Chondrocyte (in vitro differentiated cells): ENCODE measurements at regions not wholly inside any gene's neighbourhood (a gene's known extent, or its start where the extent isn't known, plus 50 kb on each side); places are given as distances from the start of the nearest gene placed in this dataset.

Source experiments
- DNase-seq: peaks from one replicate; pipeline ENCODE4 v3.0.0; 2021; ENCODE audit warnings: mixed read lengths, low spot score
- H3K27ac Mint-ChIP-seq: one replicate; pipeline ENCODE4 v1.8.0; 2021; ENCODE audit warnings: mild to moderate bottlenecking, moderate library complexity, mixed read lengths; ENCODE audit not compliant: unreplicated experiment
- H3K27me3 Mint-ChIP-seq: 2 replicates; pipeline ENCODE4 v1.8.0; 2021; ENCODE audit warnings: low read depth, mixed read lengths
- H3K36me3 Mint-ChIP-seq: 2 replicates; pipeline ENCODE4 v1.8.0; 2021; ENCODE audit warnings: low read depth, mixed read lengths
- H3K4me1 Mint-ChIP-seq: 2 replicates; pipeline ENCODE4 v1.8.0; 2021; ENCODE audit warnings: low read depth, mild to moderate bottlenecking, mixed read lengths
- H3K4me3 Mint-ChIP-seq: one replicate; pipeline ENCODE4 v1.8.0; 2021; ENCODE audit warnings: mild to moderate bottlenecking, moderate library complexity, mixed read lengths; ENCODE audit not compliant: unreplicated experiment
- H3K9me3 Mint-ChIP-seq: 2 replicates; pipeline ENCODE4 v1.8.0; 2021; ENCODE audit warnings: low read depth, mixed read lengths
- TF ChIP-seq, protein P1 (sequence below): fragments of 200-600 bp; sonication (generic); IDR thresholded peaks from 2 replicates; pipeline ENCODE4 v1.5.0; 2021; ENCODE audit warnings: antibody characterized with exemption, mild to moderate bottlenecking, moderate library complexity

GRCh38 chr16:8099586-8099985 is 490.7 kb downstream of the TMEM114 start:
- H3K4me3 Mint-ChIP-seq, result no peak overlapping the region
- no peak overlapping the region for H3K27ac Mint-ChIP-seq

GRCh38 chr16:8098947-8099512 is 491.3 kb downstream of the TMEM114 start:
- no peaks in the 10 kb centered on the region for H3K4me1 Mint-ChIP-seq
- peaks cover 38% of the 10 kb centered on the region for H3K9me3 Mint-ChIP-seq
- H3K4me3 Mint-ChIP-seq, result no peak overlapping the region
- DNase-seq, result no peak
- TF ChIP-seq, protein P1, sequence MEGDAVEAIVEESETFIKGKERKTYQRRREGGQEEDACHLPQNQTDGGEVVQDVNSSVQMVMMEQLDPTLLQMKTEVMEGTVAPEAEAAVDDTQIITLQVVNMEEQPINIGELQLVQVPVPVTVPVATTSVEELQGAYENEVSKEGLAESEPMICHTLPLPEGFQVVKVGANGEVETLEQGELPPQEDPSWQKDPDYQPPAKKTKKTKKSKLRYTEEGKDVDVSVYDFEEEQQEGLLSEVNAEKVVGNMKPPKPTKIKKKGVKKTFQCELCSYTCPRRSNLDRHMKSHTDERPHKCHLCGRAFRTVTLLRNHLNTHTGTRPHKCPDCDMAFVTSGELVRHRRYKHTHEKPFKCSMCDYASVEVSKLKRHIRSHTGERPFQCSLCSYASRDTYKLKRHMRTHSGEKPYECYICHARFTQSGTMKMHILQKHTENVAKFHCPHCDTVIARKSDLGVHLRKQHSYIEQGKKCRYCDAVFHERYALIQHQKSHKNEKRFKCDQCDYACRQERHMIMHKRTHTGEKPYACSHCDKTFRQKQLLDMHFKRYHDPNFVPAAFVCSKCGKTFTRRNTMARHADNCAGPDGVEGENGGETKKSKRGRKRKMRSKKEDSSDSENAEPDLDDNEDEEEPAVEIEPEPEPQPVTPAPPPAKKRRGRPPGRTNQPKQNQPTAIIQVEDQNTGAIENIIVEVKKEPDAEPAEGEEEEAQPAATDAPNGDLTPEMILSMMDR, result no peak
- H3K27me3 Mint-ChIP-seq, result no peaks in the 10 kb centered on the region
- no peak overlapping the region for H3K27ac Mint-ChIP-seq
- no peaks in the 10 kb centered on the region for H3K36me3 Mint-ChIP-seq

More at GRCh38 chr16:8099586-8099985, 490.7 kb downstream of the TMEM114 start:
- H3K27me3 Mint-ChIP-seq, result no peaks in the 10 kb centered on the region
- no peak for DNase-seq
- peaks cover 38% of the 10 kb centered on the region for H3K9me3 Mint-ChIP-seq
- TF ChIP-seq, protein P1, result no peak
- no peaks in the 10 kb centered on the region for H3K36me3 Mint-ChIP-seq
- no peaks in the 10 kb centered on the region for H3K4me1 Mint-ChIP-seq

DNA sequence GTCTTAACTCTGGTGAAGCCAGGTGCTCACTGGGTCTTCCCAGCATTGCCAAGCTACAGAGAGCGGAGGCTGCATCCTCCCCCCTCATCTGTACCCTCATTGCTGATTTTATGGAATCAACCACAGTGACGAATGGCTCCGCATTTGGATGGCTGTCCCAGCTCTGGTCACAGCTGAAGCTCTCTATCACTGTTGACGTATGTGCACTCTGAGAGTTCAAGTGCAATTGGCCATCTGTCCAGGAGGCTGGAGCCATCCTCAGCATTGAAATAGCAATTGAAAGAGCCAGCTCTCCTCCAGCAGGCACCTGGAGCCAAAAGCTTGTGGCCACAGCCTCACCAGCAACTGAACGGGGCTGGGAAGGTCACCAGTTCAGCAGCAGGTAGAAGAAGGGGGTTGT is 494.1 kb downstream of the TMEM114 start:
- Mint-ChIP-seq H3K27me3 (no peaks in the 10 kb centered on the region), H3K9me3 (peaks cover 31% of the 10 kb centered on the region), H3K4me1 (no peaks in the 10 kb centered on the region), H3K36me3 (no peaks in the 10 kb centered on the region), H3K27ac (no peak overlapping the region), H3K4me3 (no peak overlapping the region)
- TF ChIP-seq, protein P1, result no peak
- DNase-seq, result no peak

GRCh38 chr16:8094696-8095095 is 495.6 kb downstream of the TMEM114 start:
- peaks cover 24% of the 10 kb centered on the region for H3K9me3 Mint-ChIP-seq
- no peaks in the 10 kb centered on the region for H3K27me3 Mint-ChIP-seq
- H3K36me3 Mint-ChIP-seq, result no peaks in the 10 kb centered on the region
- H3K4me1 Mint-ChIP-seq, result no peaks in the 10 kb centered on the region
- H3K27ac Mint-ChIP-seq, result no peak overlapping the region
- no peak for DNase-seq
- no peak overlapping the region for H3K4me3 Mint-ChIP-seq
- TF ChIP-seq, protein P1, result no peak

GRCh38 chr16:8088820-8089338 is 501.4 kb downstream of the TMEM114 start:
- Mint-ChIP-seq H3K4me3 (no peak overlapping the region), H3K36me3 (no peaks in the 10 kb centered on the region), H3K9me3 (peaks cover 19% of the 10 kb centered on the region), H3K27me3 (no peaks in the 10 kb centered on the region), H3K4me1 (no peaks in the 10 kb centered on the region), H3K27ac (no peak overlapping the region)
- TF ChIP-seq, protein P1, result no peak
- no peak for DNase-seq
